ENCODE measurements at regions not wholly inside any gene's neighbourhood (a gene's known extent, or its start where the extent isn't known, plus 50 kb on each side); places are given as distances from the start of the nearest gene placed in this dataset.

DNA sequence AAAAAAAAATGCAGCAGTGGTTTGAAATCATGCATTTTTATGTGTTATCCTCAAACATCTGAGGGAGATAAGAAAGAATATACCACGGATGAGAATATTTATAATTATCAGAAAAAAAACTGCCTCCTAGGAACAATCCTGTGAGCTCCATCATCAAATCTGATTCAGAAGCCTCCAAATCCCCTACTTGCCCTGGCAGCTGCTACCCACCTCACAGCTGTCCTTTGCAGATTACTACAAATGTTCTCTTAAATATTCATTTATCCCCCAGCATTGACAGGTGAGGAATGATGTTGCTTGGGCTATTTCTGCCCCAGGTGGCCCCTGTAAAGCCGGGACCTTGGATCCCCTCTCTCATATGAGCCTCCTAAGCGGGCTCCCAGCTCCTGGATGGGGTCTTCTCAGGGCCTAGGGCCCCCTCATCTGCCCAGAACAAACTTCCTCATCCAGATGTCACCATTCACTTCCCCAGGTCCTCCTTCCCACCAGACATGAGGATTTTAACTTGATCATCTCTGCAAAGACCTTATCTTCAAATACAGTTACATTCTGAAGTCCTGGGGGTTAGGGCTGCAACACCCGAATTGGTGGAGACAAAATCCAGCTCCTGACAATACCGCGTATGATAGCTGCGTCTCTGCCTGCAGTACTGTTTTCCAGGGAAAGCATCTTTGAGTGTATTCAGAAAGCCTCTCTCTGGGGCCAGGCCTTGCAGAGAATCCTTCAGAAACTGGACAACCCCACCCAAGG lies 81.9 kb upstream of the INSIG1 start:
- Histone ChIP-seq H3K27ac (ENCODE audit: control insufficient read depth, insufficient read depth, low read length) (no peak overlapping the region), H3K4me2 (ENCODE audit: control insufficient read depth, extremely low read depth, insufficient read depth, low read depth, low read length) (no peak overlapping the region), H3K79me2 (ENCODE audit: control insufficient read depth, insufficient read depth, low read length) (no peaks in the 10 kb centered on the region), H3K4me1 (ENCODE audit: control insufficient read depth, extremely low read depth, insufficient read depth, low read length) (peaks cover 6% of the 10 kb centered on the region), H3K27me3 (ENCODE audit: control insufficient read depth, extremely low read depth, insufficient read depth, low read length) (peaks cover 29% of the 10 kb centered on the region), H3K36me3 (ENCODE audit: control insufficient read depth in 2 of 2, extremely low read depth in 1 of 2, insufficient read depth in 2 of 2, low read length in 2 of 2) (no peaks in the 10 kb centered on the region), H3K9ac (ENCODE audit: control insufficient read depth, extremely low read depth, insufficient read depth, low read length) (no peak overlapping the region), H4K20me1 (ENCODE audit: control insufficient read depth, extremely low read depth, insufficient read depth, low read length) (no peaks in the 10 kb centered on the region), H2AFZ (ENCODE audit: control insufficient read depth, low read length) (no peak overlapping the region), H3K9me1 (ENCODE audit: control insufficient read depth, extremely low read depth, insufficient read depth, low read length) (no peaks in the 10 kb centered on the region), H3K4me3 (ENCODE audit: control insufficient read depth in 2 of 3, extremely low read depth in 1 of 3, insufficient read depth in 2 of 3, low read depth in 1 of 3, low read length in 3 of 3) (no peak overlapping the region), H3K9me3 (ENCODE audit: control insufficient read depth, low read depth, low read length) (no peaks in the 10 kb centered on the region)
- no peak for FAIRE-seq
- TF ChIP-seq, protein P1, sequence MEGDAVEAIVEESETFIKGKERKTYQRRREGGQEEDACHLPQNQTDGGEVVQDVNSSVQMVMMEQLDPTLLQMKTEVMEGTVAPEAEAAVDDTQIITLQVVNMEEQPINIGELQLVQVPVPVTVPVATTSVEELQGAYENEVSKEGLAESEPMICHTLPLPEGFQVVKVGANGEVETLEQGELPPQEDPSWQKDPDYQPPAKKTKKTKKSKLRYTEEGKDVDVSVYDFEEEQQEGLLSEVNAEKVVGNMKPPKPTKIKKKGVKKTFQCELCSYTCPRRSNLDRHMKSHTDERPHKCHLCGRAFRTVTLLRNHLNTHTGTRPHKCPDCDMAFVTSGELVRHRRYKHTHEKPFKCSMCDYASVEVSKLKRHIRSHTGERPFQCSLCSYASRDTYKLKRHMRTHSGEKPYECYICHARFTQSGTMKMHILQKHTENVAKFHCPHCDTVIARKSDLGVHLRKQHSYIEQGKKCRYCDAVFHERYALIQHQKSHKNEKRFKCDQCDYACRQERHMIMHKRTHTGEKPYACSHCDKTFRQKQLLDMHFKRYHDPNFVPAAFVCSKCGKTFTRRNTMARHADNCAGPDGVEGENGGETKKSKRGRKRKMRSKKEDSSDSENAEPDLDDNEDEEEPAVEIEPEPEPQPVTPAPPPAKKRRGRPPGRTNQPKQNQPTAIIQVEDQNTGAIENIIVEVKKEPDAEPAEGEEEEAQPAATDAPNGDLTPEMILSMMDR (optimal IDR thresholded peaks at IDR 0.05 in 1 of 3, IDR thresholded peaks at IDR 0.05 in 1 of 3, conservative IDR thresholded peaks at IDR 0.05 in 1 of 3; ENCODE audit: extremely low read depth in 1 of 3, insufficient read depth in 2 of 3, low read length in 3 of 3): no peak
- no peak for TF ChIP-seq EZH2 (IDR thresholded peaks at IDR 0.05; ENCODE audit: low read length)
- dilution Hi-C loops (cut with MboI; ENCODE audit: extremely low pct_ligation_motif_present, low sequenced_read_pairs): no loop called here
- no peak for DNase-seq (ENCODE audit: low read depth, low spot score)

DNA sequence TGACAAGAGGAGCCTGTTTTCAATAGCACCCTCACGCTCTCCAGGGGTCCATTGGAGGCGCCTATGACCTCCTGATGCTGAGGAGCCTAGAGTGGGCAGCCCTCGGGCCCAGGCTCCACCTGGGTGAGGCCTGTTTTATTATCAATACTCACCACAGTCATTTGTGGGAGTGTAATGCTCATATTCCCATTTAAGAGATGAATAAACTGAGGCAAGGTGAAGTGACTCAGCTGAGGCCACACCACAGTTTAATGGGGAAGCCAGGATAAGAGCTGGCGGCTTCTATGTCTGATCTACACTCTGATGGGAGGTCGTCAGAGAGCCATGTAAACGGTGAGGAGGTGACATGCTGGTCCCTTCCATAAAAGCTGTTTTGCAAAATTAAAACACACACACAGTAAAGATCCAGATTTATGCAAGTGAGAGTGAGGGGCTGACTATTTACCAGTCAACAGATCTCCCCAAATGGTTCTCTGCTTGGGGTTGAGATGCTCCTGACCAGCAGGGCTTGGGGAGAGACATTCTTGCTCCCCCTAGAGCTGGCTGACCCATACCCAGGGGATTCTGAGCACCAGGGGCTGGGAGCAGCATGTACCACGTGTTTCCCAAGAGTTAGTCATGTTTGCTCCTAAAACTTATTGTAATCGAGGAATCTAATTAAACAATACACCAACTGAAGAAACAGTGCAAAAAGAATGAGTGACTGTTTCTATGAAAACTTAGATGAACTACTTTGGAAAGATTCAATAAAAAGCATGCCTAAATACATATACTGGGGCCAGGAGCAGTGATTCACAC lies 81.0 kb upstream of the INSIG1 start:
- no peaks in the 10 kb centered on the region for H3K79me2 ChIP-seq (ENCODE audit: control insufficient read depth, insufficient read depth, low read length)
- H3K27ac ChIP-seq (ENCODE audit: control insufficient read depth, insufficient read depth, low read length): no peak overlapping the region
- H3K4me2 ChIP-seq (ENCODE audit: control insufficient read depth, extremely low read depth, insufficient read depth, low read depth, low read length): no peak overlapping the region
- DNase-seq (ENCODE audit: low read depth, low spot score) (no peak), FAIRE-seq (no peak)
- no peaks in the 10 kb centered on the region for H3K9me1 ChIP-seq (ENCODE audit: control insufficient read depth, extremely low read depth, insufficient read depth, low read length)
- H3K9ac ChIP-seq (ENCODE audit: control insufficient read depth, extremely low read depth, insufficient read depth, low read length): no peak overlapping the region
- no peaks in the 10 kb centered on the region for H4K20me1 ChIP-seq (ENCODE audit: control insufficient read depth, extremely low read depth, insufficient read depth, low read length)
- H3K27me3 ChIP-seq (ENCODE audit: control insufficient read depth, extremely low read depth, insufficient read depth, low read length): peaks cover 29% of the 10 kb centered on the region
- H3K4me1 ChIP-seq (ENCODE audit: control insufficient read depth, extremely low read depth, insufficient read depth, low read length): peaks cover 6% of the 10 kb centered on the region
- H3K9me3 ChIP-seq (ENCODE audit: control insufficient read depth, low read depth, low read length): no peaks in the 10 kb centered on the region
- H2AFZ ChIP-seq (ENCODE audit: control insufficient read depth, low read length): no peak overlapping the region
- H3K4me3 ChIP-seq (ENCODE audit: control insufficient read depth in 2 of 3, extremely low read depth in 1 of 3, insufficient read depth in 2 of 3, low read depth in 1 of 3, low read length in 3 of 3): no peak overlapping the region
- dilution Hi-C loops (cut with MboI; ENCODE audit: extremely low pct_ligation_motif_present, low sequenced_read_pairs): no loop called here
- TF ChIP-seq EZH2 (IDR thresholded peaks at IDR 0.05; ENCODE audit: low read length): no peak
- TF ChIP-seq, protein P1 (optimal IDR thresholded peaks at IDR 0.05 in 1 of 3, IDR thresholded peaks at IDR 0.05 in 1 of 3, conservative IDR thresholded peaks at IDR 0.05 in 1 of 3; ENCODE audit: extremely low read depth in 1 of 3, insufficient read depth in 2 of 3, low read length in 3 of 3): no peak
- H3K36me3 ChIP-seq (ENCODE audit: control insufficient read depth in 2 of 2, extremely low read depth in 1 of 2, insufficient read depth in 2 of 2, low read length in 2 of 2): no peaks in the 10 kb centered on the region

Data from keratinocyte (primary cell).